ENCODE measurements at regions not wholly inside any gene's neighbourhood (a gene's known extent, or its start where the extent isn't known, plus 50 kb on each side); places are given as distances from the start of the nearest gene placed in this dataset.
"Not testable (repeated sequence)": the region's sequence is repeated elsewhere in the genome, so short reads cannot be mapped to it uniquely, and the experiment has no call there.

DNA sequence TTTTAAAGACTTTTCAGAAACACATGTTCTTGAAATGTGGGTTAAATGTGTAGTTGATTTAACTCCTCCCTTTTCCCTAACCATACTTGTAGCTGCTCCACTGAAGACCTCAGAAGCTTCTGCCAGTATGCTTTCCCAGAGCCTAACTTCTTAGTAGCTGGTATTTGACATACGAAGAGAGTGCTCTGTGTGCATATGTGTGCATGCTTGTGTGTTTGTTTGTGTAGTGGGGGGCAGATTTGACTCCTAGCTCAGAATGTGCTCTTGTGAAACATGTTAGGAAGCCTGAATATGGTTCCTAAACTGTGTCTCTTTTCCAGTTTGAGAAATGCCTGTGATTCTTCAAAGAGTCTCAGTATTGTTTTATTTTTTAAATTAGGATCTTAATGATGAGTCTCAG is 420.4 kb downstream of the PCNX1 start:
- DNase-seq (ENCODE audit: low read depth in 2 of 2) = no peak

DNA sequence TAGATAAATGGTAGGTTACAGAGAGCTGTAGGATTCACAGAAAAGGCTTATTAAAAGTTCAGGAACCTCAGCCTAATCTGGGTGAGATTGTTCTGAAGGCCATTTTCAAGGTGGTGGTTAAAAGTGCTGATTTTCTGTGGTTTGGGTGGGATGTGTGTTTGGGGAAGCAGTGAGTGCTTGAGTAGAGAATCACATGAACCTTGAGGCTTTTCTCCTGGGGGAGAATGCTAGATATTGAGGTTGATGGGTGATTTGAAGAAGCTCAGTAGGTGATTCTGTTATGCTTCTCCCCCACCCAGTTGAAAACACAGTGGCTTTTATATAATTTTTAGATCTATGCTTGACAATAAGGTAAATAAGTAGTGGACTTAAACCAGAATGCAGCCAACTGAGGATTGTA is 420.9 kb downstream of the PCNX1 start:
- no peak for DNase-seq (ENCODE audit: low read depth in 2 of 2)

DNA sequence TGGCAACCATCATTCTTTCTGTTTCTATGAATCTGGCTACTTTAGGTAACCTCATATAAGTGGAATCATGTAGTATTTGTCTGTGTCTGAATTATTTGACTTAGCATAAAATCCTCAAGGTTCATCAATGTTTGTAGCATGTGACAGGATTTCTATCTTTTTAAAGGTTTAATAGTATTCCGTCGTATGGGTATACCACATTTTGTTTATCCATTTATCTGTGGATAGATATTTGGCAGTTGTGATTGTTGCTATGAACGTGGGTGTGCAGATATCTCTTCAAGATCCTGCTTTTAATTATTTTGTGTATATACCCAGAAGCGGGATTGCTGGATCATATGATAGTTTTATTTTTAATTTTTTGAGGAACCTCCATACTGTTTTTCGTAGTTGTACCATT is 421.7 kb downstream of the PCNX1 start:
- DNase-seq (ENCODE audit: low read depth in 2 of 2) = no peak

DNA sequence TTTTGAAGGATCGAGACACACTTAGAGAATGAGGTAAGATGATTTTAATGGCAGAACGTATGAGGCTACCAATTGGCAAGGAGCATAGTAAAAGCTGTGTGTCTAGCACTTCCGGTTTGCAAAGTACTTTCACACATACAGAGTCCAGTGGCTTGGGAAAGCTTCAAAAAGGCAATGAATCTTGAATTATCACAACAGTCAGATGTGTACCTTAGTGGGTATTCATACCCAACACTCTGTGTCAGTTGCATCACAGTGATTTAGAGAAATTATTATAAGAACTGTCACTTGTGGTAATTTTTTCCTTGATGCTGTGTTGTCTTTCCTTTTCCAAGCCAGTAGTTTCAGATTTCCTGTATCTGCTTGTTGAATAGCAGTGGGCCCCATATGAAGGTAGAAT is 424.1 kb downstream of the PCNX1 start:
- no peak for DNase-seq (ENCODE audit: low read depth in 2 of 2)

DNA sequence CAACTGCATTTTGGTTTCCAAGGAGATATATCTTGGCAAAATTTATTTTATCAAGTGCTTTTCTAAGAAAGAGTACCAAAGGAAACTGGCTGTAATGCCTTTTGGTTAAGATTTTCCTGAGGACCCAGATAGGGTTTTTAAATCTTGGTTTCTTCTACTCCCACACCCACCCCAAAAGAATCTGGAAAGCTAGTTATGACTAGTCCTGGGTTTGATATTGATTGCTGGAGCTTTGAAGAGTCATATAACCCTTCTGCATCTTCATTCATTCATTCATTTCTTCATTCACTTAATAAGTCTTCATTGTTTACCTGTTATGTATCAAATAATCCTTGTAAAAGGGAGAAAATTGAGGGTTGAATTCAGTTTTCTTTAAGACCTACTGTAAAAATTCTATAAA is 425.2 kb downstream of the PCNX1 start:
- no peak for DNase-seq (ENCODE audit: low read depth in 2 of 2)

DNA sequence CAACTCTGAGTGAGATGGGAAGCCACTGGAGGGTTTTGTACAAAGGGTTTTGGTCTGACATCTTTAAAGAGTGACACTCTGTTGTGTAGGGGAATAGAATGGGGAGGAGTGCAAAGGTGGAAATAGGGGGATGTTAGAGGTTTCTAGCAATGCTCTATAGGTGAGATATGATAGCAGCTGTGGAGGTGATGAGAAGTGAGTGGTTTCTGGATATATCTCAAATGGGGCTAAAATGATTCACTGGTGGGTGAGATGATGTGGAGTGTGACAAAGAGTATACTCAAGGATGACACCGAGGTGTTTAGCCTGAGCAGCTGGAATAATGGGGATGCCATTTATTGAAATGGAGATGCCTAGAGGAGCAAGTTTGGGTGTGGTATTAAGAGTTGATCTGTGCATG is 426.4 kb downstream of the PCNX1 start:
- DNase-seq (ENCODE audit: low read depth in 2 of 2) = no peak

DNA sequence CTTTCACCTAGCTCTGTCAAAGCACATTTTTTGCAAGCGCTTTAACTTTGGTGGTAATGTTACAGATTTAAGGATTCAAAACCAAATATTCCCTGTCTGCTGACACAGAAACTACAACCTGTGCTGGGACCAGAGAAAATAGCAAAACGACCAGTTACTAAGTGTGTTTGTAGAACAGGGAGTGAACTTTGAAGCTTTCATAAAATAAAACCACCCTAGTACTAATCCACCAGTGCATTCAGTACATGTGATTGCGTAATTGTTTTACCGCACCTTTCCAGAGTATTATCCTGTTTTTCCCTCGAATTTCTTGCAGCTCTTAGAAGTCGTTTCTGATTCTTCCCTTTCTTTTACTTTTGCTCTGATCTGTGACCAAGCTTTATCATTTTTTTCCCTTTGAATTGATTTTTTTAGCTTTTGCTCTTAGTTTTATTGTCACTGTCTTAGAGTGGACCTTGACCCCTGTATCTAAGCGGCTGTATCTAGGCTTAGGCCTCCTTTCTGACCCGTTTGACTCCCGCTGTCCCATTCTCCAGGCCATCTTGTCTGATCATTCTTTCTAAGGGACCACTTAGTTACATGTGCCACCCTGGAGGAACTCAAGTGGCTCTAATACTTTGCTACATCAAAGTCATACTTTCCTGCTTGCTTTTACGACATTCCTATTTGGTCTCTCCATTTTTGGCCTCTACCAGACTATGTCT is 429.4 kb downstream of the PCNX1 start:
- no peak for DNase-seq (ENCODE audit: low read depth in 2 of 2)

DNA sequence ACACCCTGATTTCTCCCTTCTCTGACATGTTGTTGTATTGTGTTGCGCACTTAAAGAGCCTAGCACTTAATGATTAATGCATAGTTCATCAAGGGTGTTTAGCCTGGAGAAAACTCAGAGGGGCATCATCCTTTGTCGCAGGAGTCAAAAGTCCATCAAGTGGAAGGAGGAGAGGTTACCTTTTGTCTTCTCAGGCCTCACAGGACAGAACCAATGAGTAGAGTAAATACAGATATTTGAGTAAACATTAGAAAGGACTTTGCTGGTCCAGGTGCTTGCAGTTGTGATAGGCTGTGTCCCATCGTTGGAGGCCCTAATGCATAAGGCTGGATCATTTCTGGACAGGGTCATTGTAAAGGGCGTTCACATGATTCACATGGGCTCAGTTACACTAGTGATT is 430.9 kb downstream of the PCNX1 start:
- no peak for DNase-seq (ENCODE audit: low read depth in 2 of 2)

DNA sequence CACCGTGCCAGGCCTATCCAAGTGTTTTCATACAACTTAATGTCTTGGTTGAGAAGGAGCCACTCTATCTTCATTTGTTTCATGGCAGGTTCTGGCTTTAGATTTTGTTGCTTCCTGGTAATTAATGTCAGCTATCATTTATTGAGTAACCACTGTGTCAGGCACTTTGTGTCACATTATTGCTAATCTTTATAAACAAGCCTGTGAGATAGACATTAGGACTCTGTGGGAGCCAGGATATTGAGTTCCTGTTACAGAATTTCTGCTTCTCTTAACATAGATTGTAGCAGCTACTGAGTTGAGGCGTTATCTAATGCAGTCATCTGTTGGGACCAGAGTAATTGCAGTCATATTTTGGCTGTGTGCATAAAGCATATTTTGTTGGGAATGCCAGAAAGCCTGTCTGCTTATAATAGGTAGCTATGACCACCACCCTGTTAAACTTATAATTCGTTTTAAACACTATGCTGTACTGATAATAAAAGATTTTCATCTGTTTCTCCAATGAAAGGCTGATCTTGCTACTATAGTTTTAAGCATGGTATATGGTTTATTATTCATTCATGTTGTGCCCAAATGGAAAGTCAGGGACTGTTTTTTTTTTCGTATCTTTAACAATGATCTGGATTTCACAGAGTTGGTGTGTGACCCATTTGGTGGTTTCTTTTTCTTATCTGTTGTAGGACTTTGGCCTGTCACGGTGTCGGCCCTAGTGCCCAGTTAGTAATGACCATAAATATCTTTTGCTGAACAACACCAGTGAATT is 432.6 kb downstream of the PCNX1 start:
- DNase-seq (ENCODE audit: low read depth in 2 of 2) = no peak

DNA sequence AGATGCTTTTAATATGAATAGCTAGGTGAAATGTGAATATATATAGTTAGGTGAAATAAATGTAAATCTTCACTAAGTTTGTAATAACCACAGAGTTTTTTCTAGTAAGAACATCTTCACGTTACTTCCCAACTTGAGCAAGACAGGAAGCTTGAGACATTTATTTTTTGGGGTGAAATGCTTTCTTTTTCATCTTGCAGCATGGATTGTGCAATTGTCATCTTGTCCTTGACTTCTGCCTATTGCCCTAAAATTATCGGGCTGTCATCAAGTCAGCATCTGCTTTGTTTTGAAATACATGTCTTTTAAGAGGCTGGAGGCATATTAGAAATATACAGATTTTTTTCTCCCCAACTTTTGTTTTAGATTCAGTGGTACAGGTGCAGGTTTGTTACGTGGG is 433.9 kb downstream of the PCNX1 start:
- DNase-seq (ENCODE audit: low read depth in 2 of 2) = no peak

DNA sequence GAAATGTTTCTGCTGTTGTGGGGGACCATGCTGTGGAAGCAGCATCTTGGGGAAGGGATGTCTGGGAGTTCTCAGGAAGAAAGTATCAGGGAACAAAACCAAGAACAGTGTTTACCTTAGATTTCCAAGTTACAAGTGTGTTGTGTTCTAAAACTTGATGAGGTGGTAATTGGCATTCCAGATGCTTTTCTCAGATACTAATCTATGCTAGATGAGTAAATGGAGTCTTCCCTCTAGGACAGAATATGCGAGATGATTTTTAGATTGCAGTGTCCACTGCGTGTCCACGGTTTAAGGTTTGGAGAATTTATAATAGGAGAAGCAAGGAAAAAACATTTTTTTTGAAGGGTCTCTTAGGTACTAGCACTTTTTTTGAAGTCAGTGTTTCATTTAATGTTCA is 436.5 kb downstream of the PCNX1 start:
- no peak for DNase-seq (ENCODE audit: low read depth in 2 of 2)

DNA sequence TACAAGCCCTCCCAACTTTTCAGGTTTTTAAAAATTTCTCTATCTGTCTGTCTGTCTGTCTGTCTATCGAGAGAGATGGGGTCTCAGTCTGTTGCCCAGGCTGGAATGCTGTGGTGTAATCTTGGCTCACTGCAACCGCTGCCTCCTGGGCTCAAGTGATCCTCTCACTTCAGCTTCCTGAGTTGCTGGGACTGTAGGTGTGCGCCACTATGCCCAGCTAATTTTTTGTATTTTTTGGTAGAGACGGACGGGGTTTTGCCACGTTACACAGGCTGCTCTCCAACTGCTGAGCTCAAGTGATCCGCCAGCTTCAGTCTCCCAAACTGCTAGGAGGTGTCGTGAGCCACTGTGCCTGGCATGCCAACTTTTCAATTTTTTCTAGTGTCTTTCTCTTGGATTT is 437.2 kb downstream of the PCNX1 start:
- no peak for DNase-seq (ENCODE audit: low read depth in 2 of 2)

DNA sequence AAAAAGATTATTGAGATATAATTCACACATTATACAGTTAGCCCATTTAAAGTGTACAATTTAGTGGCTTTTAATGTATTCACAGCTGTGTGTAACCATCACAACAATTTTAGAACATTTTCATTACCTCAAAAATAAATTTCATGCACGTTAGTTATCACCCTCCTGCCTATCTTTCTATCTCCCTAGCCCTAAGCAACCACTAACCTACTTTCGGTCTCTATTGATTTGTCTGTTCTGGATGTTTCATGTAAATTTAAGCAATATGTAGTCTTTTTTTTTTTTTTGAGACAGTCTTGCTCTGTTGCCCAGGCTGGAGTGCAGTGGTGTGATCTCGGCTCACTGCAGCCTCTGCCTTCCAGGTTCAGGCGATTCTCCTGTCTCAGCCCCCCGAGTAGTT is 439.4 kb downstream of the PCNX1 start:
- no peak for DNase-seq (ENCODE audit: low read depth in 2 of 2)

DNA sequence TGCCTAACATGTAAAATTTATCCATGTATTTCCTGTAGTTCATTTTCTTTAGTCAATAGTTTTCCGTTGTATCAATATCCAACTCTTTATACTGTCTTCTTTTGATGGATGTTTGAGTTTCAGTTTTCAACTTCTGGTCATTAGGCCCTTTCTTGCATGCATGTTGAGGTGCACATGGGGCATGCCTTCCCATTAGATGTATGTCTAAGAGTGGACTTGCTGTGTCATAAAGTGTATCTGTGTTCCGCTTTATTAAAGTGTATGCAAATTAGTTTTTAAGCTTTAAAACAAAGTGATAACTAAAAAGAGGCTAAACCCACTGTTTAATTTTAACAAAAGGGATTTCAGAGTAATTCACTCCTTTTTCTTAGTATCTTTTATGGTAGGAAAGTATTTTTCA is 441.1 kb downstream of the PCNX1 start:
- DNase-seq (ENCODE audit: low read depth in 2 of 2) = no peak

DNA sequence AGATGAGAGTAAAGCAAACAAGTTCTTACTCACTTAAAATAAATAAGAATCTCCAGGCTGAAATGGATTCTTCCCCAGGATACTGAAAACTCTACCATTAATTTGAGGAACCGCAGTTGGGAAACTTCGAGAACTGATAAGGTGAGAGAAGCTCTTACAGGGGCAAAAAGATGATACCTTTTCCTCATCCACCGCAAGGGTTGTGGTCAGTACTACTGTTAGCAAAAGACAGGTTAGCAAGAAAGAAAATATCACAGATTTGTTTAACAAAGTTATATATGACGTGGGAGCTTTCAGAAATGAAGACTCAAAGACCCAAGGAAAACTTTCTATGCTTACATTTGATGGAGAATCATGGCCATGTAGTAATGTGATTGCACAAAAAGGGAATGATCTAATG is 441.6 kb downstream of the PCNX1 start:
- no peak for DNase-seq (ENCODE audit: low read depth in 2 of 2)

DNA sequence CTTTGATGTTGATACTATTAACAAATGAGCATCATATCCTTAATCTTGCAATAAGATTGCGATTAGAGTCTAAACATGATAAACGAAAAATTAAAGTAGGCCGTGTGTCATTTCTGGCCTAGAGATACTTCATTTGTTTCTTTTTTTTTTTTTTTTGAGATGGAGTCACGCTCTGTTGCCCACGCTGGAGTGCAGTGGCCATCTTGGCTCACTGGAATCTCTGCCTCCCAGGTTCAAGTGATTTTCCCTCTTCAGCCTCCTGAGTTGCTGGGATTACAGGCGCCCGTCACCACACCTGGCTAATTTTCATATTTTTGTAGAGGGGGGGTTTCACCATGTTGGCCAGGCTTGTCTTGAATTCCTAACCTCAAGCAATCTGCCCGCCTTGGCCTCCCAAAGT is 446.9 kb downstream of the PCNX1 start:
- no peak for DNase-seq (ENCODE audit: low read depth in 2 of 2)

DNA sequence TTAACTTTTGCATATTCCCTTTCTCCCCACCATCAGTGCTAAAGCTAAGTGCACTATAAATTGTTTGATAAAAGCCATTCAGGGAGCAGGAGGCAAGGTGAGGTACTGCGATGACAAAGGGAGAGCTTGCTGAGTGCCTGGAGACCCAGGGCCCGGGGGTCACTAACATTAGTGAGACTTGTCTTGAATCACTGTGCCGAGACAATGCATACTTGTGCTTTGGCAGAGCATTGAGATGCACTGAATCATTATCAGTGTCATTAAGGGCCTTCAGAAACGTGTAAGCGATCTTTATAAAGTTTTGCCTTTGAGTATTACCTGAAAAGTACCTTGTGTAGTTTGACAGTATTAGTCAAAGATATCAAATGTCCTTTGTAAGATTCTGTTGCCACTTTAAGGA is 447.5 kb downstream of the PCNX1 start:
- DNase-seq (ENCODE audit: low read depth in 2 of 2) = no peak

DNA sequence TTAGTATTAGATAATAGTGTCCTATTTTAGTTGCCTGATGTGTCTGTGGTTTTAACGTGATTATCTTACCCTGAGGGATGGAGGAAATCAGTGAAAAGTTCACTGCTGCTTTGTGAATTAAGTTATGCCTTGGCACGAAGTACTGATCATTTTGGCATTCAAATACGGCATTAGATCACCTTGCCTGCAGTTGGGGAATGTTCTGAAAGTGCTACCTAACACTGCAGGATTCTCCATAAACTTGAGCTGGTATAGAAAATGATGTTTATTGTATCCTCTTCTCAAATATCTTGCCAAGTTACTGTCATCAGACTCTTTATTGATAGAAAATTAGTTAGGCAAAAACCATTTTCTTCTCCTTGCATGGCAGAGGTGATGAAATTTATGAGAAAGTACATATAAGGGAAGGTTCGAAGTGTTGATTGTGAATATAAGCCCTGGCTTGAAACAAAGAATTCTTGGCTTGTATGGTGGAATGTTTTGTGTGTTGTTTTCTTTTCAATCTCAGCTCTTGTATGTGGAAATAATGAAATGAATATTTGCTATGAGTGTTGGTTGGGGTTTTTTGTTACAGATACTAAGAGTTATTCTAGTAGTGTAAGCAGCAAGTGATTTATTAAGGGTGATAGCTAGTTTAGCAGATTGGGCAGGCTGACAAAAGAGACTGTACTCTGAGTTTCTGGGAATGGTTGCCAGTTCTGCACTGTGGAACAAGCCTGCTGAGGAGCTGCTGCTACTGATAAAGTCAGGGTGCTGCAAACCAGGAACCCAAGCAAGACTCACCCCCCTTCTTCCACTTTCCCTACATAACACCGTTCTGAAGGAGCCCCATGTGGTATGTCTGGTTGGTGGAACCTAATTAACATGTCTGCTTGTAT is 448.3 kb downstream of the PCNX1 start:
- DNase-seq (ENCODE audit: low read depth in 2 of 2) = no peak

DNA sequence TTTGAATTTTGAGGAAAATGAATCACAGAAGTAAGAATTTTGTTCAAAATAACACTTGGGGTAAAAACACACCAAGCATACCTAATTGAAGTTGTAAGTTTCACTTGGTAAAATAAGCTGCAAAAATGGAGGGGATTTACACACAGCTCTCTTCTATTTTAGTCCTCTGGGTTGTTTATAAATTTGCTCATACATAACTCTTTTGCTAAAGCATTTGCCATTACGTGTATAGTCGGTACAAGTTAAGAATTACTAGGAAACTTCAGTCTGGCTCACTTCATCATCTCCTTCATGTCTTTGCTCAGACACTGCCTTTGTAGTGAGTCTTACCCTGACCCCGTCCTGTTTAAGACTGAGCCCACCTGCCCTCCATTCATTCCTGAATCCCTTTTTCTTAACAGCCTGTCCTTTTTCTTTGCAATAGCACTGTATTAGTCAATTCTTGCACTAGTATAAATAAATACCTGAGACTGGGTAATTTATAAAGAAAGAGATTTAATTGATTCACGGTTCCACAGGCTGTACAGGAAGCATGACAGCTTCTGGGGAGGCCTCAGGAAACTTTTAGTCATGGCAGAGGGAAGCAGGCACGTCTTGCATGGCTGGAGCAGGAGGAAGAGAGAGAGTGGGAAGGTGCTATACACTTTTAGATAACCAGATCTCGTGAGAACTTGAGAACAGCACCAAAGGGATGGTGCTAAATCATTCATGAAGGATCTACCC is 451.1 kb downstream of the PCNX1 start:
- peak in 1 of 2 experiments; percentile 15 for DNase-seq (ENCODE audit: low read depth in 2 of 2)

DNA sequence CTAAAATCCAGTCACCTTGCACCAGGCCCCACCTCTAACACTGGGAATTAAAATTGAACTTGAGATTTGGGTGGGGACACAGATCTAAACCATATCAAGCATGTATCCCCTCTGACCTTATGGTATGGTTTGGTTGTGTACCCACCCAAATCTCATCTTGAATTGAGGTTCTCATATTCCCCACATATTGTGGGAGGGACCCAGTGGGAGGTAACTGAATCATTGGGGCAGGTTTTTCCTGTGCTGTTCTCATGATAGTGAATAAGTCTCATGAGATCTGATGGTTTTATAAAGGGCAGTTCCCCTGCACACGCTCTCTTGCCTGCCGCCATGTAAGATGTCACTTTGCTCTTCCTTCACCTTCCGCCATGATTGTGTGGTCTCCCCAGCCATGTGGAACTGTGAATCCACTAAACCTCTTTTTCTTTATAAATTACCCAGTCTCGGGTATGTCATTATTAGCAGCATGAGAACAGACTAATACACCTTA is 451.7 kb downstream of the PCNX1 start:
- not testable (repeated sequence) for DNase-seq (ENCODE audit: low read depth in 2 of 2)

DNA sequence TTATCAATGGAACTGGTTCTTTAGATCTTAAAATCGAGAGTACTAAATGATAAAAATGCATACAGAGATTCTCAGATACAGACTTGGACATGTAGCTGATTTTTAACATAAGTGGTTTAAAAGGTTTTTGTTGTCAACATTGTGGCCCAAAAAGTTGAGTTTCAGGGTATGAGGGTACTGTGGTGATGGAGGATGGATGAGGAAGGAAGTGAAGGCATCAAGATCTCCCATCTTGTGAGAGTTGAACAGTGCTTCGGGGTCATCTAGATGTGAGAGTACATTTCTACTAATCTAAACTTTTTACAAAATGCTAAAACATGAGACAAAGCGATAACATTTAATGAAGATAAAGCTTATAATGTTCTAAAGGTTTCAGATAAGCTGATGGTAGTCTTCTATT is 452.6 kb downstream of the PCNX1 start:
- no peak for DNase-seq (ENCODE audit: low read depth in 2 of 2)

DNA sequence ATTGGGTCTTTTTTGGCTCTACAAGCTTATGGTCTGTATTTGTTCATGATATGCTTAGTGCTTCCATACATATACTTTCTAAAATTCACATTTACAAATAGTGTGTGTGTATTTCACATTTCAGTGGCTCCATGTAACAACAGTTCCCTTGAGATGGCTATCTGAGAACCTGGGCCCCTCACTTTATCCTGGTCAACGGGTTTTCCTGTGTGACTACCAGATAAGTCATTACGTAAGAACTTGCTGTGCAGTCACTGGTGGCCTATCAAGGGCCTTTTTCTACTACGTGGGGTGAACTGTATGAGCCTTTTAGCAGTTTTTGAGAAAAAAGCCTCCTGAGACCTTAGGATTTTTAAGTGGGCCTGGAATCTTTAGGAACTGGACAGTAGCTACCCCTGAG is 454.1 kb downstream of the PCNX1 start:
- DNase-seq (ENCODE audit: low read depth in 2 of 2) = no peak
